ENCODE measurements at regions not wholly inside any gene's neighbourhood (a gene's known extent, or its start where the extent isn't known, plus 50 kb on each side); places are given as distances from the start of the nearest gene placed in this dataset.

DNA sequence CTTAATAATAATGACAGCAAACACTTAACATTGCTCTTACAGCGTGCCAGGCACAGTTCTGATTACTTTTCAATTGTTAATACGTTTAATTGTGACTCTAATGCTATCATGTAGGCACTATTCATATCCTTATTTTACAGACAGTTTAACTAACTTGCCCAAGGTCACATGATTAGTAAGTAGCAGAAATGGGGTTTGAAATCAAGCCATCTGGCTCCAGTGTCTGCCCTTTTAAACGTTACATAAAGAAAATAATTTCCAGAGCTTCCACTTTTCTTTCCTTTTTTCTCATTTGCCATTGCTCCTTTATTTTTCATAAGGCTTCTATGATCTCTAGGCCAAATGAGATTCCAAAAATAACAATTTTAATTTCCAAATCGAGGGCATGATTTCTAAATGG, 50.6 kb upstream of the IKZF2 start:
- H4K20me1 ChIP-seq (ENCODE audit: insufficient read depth): no peaks in the 10 kb centered on the region
- no peak overlapping the region for H3K4me2 ChIP-seq
- no peak overlapping the region for H3K27ac ChIP-seq
- TF ChIP-seq, protein P1, sequence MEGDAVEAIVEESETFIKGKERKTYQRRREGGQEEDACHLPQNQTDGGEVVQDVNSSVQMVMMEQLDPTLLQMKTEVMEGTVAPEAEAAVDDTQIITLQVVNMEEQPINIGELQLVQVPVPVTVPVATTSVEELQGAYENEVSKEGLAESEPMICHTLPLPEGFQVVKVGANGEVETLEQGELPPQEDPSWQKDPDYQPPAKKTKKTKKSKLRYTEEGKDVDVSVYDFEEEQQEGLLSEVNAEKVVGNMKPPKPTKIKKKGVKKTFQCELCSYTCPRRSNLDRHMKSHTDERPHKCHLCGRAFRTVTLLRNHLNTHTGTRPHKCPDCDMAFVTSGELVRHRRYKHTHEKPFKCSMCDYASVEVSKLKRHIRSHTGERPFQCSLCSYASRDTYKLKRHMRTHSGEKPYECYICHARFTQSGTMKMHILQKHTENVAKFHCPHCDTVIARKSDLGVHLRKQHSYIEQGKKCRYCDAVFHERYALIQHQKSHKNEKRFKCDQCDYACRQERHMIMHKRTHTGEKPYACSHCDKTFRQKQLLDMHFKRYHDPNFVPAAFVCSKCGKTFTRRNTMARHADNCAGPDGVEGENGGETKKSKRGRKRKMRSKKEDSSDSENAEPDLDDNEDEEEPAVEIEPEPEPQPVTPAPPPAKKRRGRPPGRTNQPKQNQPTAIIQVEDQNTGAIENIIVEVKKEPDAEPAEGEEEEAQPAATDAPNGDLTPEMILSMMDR (conservative IDR thresholded peaks at IDR 0.05; ENCODE audit: low read depth, low read length): no peak
- no peaks in the 10 kb centered on the region for H3K4me1 ChIP-seq (ENCODE audit: low read depth, poor library complexity, severe bottlenecking)
- no peaks in the 10 kb centered on the region for H3K79me2 ChIP-seq (ENCODE audit: insufficient read depth, low read depth)
- H3K27me3 ChIP-seq (ENCODE audit: insufficient read depth, low read depth): no peaks in the 10 kb centered on the region
- no peaks in the 10 kb centered on the region for H3K36me3 ChIP-seq (ENCODE audit: insufficient read depth)
- H3K9ac ChIP-seq: no peak overlapping the region
- H2AFZ ChIP-seq (ENCODE audit: low read depth): no peak overlapping the region
- H3K4me3 ChIP-seq (IDR thresholded peaks at IDR 0.05; ENCODE audit: insufficient read depth, low read depth, low read length): no peak overlapping the region

DNA sequence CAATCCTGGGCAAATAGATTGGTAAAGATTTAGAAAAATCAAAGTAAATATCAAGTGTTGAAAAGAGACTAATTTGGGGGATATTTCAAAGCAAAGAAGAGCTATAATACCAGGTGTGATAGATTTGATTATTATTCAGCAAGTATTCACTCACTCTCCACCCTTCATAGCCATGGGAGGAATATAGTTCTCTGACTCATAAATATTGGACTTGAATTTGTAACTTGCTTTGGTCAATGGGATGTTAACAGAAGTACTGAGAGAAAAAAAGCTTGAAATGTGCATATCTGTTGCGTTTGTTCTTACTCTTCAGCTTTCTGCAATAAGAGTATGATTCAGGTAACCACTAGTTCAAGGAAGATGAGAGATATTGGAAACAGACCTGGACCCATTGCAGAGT, 54.5 kb upstream of the IKZF2 start:
- Histone ChIP-seq H2AFZ (ENCODE audit: low read depth) (no peak overlapping the region), H4K20me1 (ENCODE audit: insufficient read depth) (no peaks in the 10 kb centered on the region), H3K9ac (no peak overlapping the region), H3K27ac (no peak overlapping the region), H3K79me2 (ENCODE audit: insufficient read depth, low read depth) (no peaks in the 10 kb centered on the region), H3K4me2 (no peak overlapping the region), H3K4me3 (IDR thresholded peaks at IDR 0.05; ENCODE audit: insufficient read depth, low read depth, low read length) (no peak overlapping the region), H3K27me3 (ENCODE audit: insufficient read depth, low read depth) (no peaks in the 10 kb centered on the region), H3K4me1 (ENCODE audit: low read depth, poor library complexity, severe bottlenecking) (no peaks in the 10 kb centered on the region), H3K36me3 (ENCODE audit: insufficient read depth) (no peaks in the 10 kb centered on the region)
- TF ChIP-seq, protein P1 (conservative IDR thresholded peaks at IDR 0.05; ENCODE audit: low read depth, low read length): no peak

DNA sequence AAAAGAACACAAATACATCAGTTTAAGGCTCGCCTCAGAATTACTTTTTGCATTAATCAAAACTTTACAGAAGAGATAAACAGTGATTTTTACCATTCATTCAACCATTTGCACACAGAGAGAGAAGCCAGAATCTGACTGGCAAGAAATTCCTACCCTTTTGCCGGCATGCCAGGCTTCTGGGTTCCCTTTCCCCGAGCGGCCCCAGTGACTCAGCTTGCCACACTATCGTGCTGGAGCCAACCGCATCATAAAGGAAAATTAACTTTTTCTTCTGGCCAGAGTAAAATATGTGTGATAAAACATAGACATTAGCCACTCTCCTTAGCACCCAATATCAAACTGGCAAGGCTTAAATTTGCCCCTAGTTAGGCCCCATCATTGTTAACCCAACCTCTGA, 61.8 kb upstream of the IKZF2 start:
- no peak overlapping the region for H3K9ac ChIP-seq
- H2AFZ ChIP-seq (ENCODE audit: low read depth): no peak overlapping the region
- H3K4me2 ChIP-seq: no peak overlapping the region
- no peaks in the 10 kb centered on the region for H3K4me1 ChIP-seq (ENCODE audit: low read depth, poor library complexity, severe bottlenecking)
- no peak overlapping the region for H3K27ac ChIP-seq
- no peak overlapping the region for H3K4me3 ChIP-seq (IDR thresholded peaks at IDR 0.05; ENCODE audit: insufficient read depth, low read depth, low read length)
- H4K20me1 ChIP-seq (ENCODE audit: insufficient read depth): no peaks in the 10 kb centered on the region
- H3K36me3 ChIP-seq (ENCODE audit: insufficient read depth): no peaks in the 10 kb centered on the region
- H3K79me2 ChIP-seq (ENCODE audit: insufficient read depth, low read depth): no peaks in the 10 kb centered on the region
- TF ChIP-seq, protein P1 (conservative IDR thresholded peaks at IDR 0.05; ENCODE audit: low read depth, low read length): no peak
- H3K27me3 ChIP-seq (ENCODE audit: insufficient read depth, low read depth): no peaks in the 10 kb centered on the region

DNA sequence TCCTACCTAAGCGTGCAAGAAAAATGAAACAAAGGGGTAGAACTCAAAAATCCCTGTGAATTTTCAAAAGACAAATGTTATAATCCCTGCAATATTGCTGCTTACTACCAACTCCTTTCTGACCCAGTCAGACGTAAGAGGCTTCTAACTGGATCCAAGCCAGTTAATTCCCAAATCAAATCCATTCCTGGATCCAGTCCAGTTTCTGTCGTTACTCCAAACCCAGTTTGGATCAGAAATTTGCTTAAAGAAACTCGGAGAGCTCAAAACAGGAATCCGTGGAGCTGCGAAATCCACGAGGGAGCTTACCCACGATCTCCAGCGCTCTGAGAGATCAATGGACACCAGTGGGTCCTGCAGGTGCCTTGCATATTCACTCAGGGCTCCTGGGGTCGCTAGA, 62.8 kb upstream of the IKZF2 start:
- no peak overlapping the region for H3K4me2 ChIP-seq
- H3K27me3 ChIP-seq (ENCODE audit: insufficient read depth, low read depth): no peaks in the 10 kb centered on the region
- H3K4me1 ChIP-seq (ENCODE audit: low read depth, poor library complexity, severe bottlenecking): no peaks in the 10 kb centered on the region
- TF ChIP-seq, protein P1 (conservative IDR thresholded peaks at IDR 0.05; ENCODE audit: low read depth, low read length): no peak
- H3K36me3 ChIP-seq (ENCODE audit: insufficient read depth): no peaks in the 10 kb centered on the region
- no peak overlapping the region for H3K4me3 ChIP-seq (IDR thresholded peaks at IDR 0.05; ENCODE audit: insufficient read depth, low read depth, low read length)
- H3K9ac ChIP-seq: no peak overlapping the region
- H3K79me2 ChIP-seq (ENCODE audit: insufficient read depth, low read depth): no peaks in the 10 kb centered on the region
- no peak overlapping the region for H3K27ac ChIP-seq
- no peaks in the 10 kb centered on the region for H4K20me1 ChIP-seq (ENCODE audit: insufficient read depth)
- H2AFZ ChIP-seq (ENCODE audit: low read depth): no peak overlapping the region

DNA sequence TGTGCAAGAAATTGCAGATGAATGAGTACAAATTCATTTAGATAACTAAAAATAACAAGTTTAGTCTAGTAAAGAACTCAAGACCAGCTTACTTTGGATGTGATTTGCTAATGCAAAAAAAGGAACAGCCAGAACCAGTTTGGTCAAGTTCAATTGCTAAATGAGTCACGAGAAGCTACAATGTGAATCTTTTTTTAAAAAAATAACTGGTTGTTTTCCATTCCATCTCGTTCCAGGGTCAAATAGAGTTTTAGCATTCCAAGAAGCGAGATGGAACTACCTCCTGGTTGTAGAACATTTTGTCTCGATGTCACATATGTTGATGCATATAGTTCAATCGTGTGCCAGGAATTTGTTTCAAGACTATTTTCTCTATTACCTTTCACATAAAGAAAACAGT, 65.0 kb upstream of the IKZF2 start:
- Histone ChIP-seq H3K27me3 (ENCODE audit: insufficient read depth, low read depth) (no peaks in the 10 kb centered on the region), H3K79me2 (ENCODE audit: insufficient read depth, low read depth) (no peaks in the 10 kb centered on the region), H3K9ac (no peak overlapping the region), H3K36me3 (ENCODE audit: insufficient read depth) (no peaks in the 10 kb centered on the region), H4K20me1 (ENCODE audit: insufficient read depth) (no peaks in the 10 kb centered on the region), H3K27ac (no peak overlapping the region), H3K4me2 (no peak overlapping the region), H3K4me3 (IDR thresholded peaks at IDR 0.05; ENCODE audit: insufficient read depth, low read depth, low read length) (no peak overlapping the region), H3K4me1 (ENCODE audit: low read depth, poor library complexity, severe bottlenecking) (no peaks in the 10 kb centered on the region), H2AFZ (ENCODE audit: low read depth) (no peak overlapping the region)
- TF ChIP-seq, protein P1 (conservative IDR thresholded peaks at IDR 0.05; ENCODE audit: low read depth, low read length): no peak

All from KMS-11 (cell line).